WTC11 (cell line): ENCODE measurements at regions not wholly inside any gene's neighbourhood (a gene's known extent, or its start where the extent isn't known, plus 50 kb on each side); places are given as distances from the start of the nearest gene placed in this dataset.
"Not testable (repeated sequence)": the region's sequence is repeated elsewhere in the genome, so short reads cannot be mapped to it uniquely, and the experiment has no call there.

Experiments used
- ATAC-seq: fragments of 200-7000 bp; cut with Tn5 transposase; 2 replicates; pipeline ENCODE4 v1.10.0; 2021; ENCODE audit warnings: mild to moderate bottlenecking, moderate library complexity
- CTCF ChIA-PET: fragments of 300-600 bp; sonication (Branson Sonifier 250); formaldehyde crosslinking; loops from one replicate; lab custom pipeline; 2021; ENCODE audit warnings: antibody characterized with exemption; lab: Charles Lee
- POLR2A ChIA-PET: fragments of 350-600 bp; sonication (Branson Sonifier 250); formaldehyde crosslinking; loops from one replicate; lab custom pipeline; 2021; ENCODE audit warnings: antibody characterized with exemption; lab: Charles Lee
- DNase-seq: peaks from one replicate; pipeline ENCODE4 v3.0.0; 2021; ENCODE audit warnings: low spot score
- H3K27ac Mint-ChIP-seq: 2 replicates; pipeline ENCODE4 v1.8.0; 2021; ENCODE audit warnings: mixed read lengths
- H3K27me3 Mint-ChIP-seq: 2 replicates; pipeline ENCODE4 v1.8.0; 2021; ENCODE audit warnings: low read depth, mild to moderate bottlenecking, moderate library complexity, mixed read lengths
- H3K36me3 Mint-ChIP-seq: 2 replicates; pipeline ENCODE4 v1.8.0; 2021; ENCODE audit warnings: mixed read lengths
- H3K4me1 Mint-ChIP-seq: 2 replicates; pipeline ENCODE4 v1.8.0; 2022; ENCODE audit warnings: mixed read lengths
- H3K4me3 Mint-ChIP-seq: 2 replicates; pipeline ENCODE4 v1.8.0; 2021; ENCODE audit warnings: mild to moderate bottlenecking, moderate library complexity, mixed read lengths
- H3K9me3 Mint-ChIP-seq: 2 replicates; pipeline ENCODE4 v1.8.0; 2021; ENCODE audit warnings: mixed read lengths
- ATF1 ChIP-seq: sonication (generic); formaldehyde crosslinking; IDR thresholded peaks from 2 replicates; pipeline ENCODE4 v1.8.1; 2023; ENCODE audit warnings: mild to moderate bottlenecking, moderate library complexity, missing genetic modification reagents
- ATF2 ChIP-seq: sonication (generic); formaldehyde crosslinking; IDR thresholded peaks from 2 replicates; pipeline ENCODE4 v1.8.1; 2022; ENCODE audit warnings: low read depth, missing genetic modification reagents, borderline replicate concordance
- CBFB ChIP-seq: sonication (generic); formaldehyde crosslinking; IDR thresholded peaks from 2 replicates; pipeline ENCODE4 v1.8.1; 2022; ENCODE audit warnings: mild to moderate bottlenecking, low read depth, missing genetic modification reagents
- CREM ChIP-seq: sonication (generic); formaldehyde crosslinking; IDR thresholded peaks from 2 replicates; pipeline ENCODE4 v1.8.1; 2022; ENCODE audit warnings: mild to moderate bottlenecking, missing genetic modification reagents, moderate library complexity
- CTCF ChIP-seq: fragments of 200-600 bp; IDR thresholded peaks from 2 replicates; pipeline ENCODE4 v1.8.0; 2022; ENCODE audit warnings: antibody characterized with exemption
- JUN ChIP-seq: sonication (generic); formaldehyde crosslinking; IDR thresholded peaks from 2 replicates; pipeline ENCODE4 v1.8.0; 2023; ENCODE audit warnings: mild to moderate bottlenecking, missing genetic modification reagents
- NFE2L1 ChIP-seq: sonication (generic); formaldehyde crosslinking; IDR thresholded peaks from 2 replicates; pipeline ENCODE4 v1.8.1; 2023; ENCODE audit warnings: missing genetic modification reagents
- OVOL2 ChIP-seq: fragments of 250-450 bp; sonication (Bioruptor Pico); IDR thresholded peaks from 2 replicates; pipeline ENCODE4 v1.9.0; 2021; ENCODE audit warnings: mild to moderate bottlenecking, borderline replicate concordance
- PRDM15 ChIP-seq: sonication (generic); formaldehyde crosslinking; IDR thresholded peaks from 2 replicates; pipeline ENCODE4 v1.8.0; 2022; ENCODE audit warnings: missing genetic modification reagents
- TEAD1 ChIP-seq: sonication (generic); formaldehyde crosslinking; IDR thresholded peaks from 2 replicates; pipeline ENCODE4 v1.8.0; 2022; ENCODE audit warnings: mild to moderate bottlenecking, missing genetic modification reagents
- TEAD4 ChIP-seq: sonication (generic); formaldehyde crosslinking; IDR thresholded peaks from 2 replicates; pipeline ENCODE4 v1.8.0; 2022; ENCODE audit warnings: mild to moderate bottlenecking, missing genetic modification reagents
- USF2 ChIP-seq: sonication (generic); formaldehyde crosslinking; IDR thresholded peaks from 2 replicates; pipeline ENCODE4 v1.8.1; 2023; ENCODE audit warnings: mild to moderate bottlenecking, missing genetic modification reagents, moderate library complexity
- ZNF138 ChIP-seq: sonication (generic); formaldehyde crosslinking; conservative IDR thresholded peaks from 2 replicates; pipeline ENCODE4 v1.8.1; 2022; ENCODE audit warnings: mild to moderate bottlenecking, moderate library complexity, missing genetic modification reagents
- ZNF317 ChIP-seq: sonication (generic); formaldehyde crosslinking; IDR thresholded peaks from 2 replicates; pipeline ENCODE4 v1.8.1; 2023; ENCODE audit warnings: low read depth, mild to moderate bottlenecking, moderate library complexity, missing genetic modification reagents, borderline replicate concordance
- ZNF416 ChIP-seq: fragments of 250-450 bp; sonication (Bioruptor Pico); IDR thresholded peaks from 2 replicates; pipeline ENCODE4 v1.9.0; 2021; ENCODE audit warnings: mild to moderate bottlenecking, inconsistent platforms
- ZSCAN18 ChIP-seq: fragments of 250-450 bp; sonication (Bioruptor Pico); IDR thresholded peaks from 2 replicates; pipeline ENCODE4 v2.1.2; 2022; ENCODE audit warnings: mild to moderate bottlenecking, moderate library complexity

- Mint-ChIP-seq H3K36me3 (no peaks in the 10 kb centered on the region), H3K4me3 (peak overlapping the region; percentile 44; the same call in 1 of the 2 replicates), H3K27me3 (no peaks in the 10 kb centered on the region; the same call in 1 of the 2 replicates), H3K4me1 (peaks cover 46% of the 10 kb centered on the region), H3K27ac (no peak overlapping the region), H3K9me3 (peaks cover 9% of the 10 kb centered on the region)
- ATAC-seq (peak; percentile 95), DNase-seq (peak; percentile 84)
- POLR2A ChIA-PET: no interaction called here
- no peak for TF ChIP-seq ZSCAN18
- TF ChIP-seq ATF1 (CRISPR knock-in tag): no peak
- no peak for TF ChIP-seq ATF2 (CRISPR knock-in tag)
- TF ChIP-seq CTCF: peak; percentile 35
- no peak for TF ChIP-seq JUN (CRISPR knock-in tag)
- TF ChIP-seq CBFB (CRISPR knock-in tag): no peak
- CTCF ChIA-PET: interaction anchor here (1.0 kb wide), 1 partner anchor 36 kb away, joined by 3 read pairs; no protein-coding TSS in a partner anchor
Observed at GRCh38 chr18:29361843-29362242, 1184.9 kb upstream of the CDH2 start.

GRCh38 chr18:29360659-29361058, 1183.7 kb upstream of the CDH2 start:
- H3K27ac Mint-ChIP-seq, POLR2A ChIA-PET, DNase-seq, ATAC-seq, H3K36me3 Mint-ChIP-seq, CTCF ChIA-PET, H3K27me3 Mint-ChIP-seq, H3K4me3 Mint-ChIP-seq: not testable (repeated sequence)
- H3K4me1 Mint-ChIP-seq: peaks cover 46% of the 10 kb centered on the region
- H3K9me3 Mint-ChIP-seq: peaks cover 14% of the 10 kb centered on the region

GRCh38 chr18:29359222-29359621, 1182.3 kb upstream of the CDH2 start:
- ATAC-seq, H3K27ac Mint-ChIP-seq, DNase-seq, H3K27me3 Mint-ChIP-seq, CTCF ChIA-PET, POLR2A ChIA-PET, H3K4me3 Mint-ChIP-seq: not testable (repeated sequence)
- Mint-ChIP-seq H3K36me3 (peaks cover 12% of the 10 kb centered on the region), H3K9me3 (peaks cover 24% of the 10 kb centered on the region), H3K4me1 (peaks cover 52% of the 10 kb centered on the region)

GRCh38 chr18:29351171-29351570, 1174.2 kb upstream of the CDH2 start:
- DNase-seq (no peak), ATAC-seq (no peak)
- Mint-ChIP-seq H3K4me3 (no peak overlapping the region), H3K4me1 (peaks cover 6% of the 10 kb centered on the region), H3K36me3 (peaks cover 13% of the 10 kb centered on the region; the same call in 1 of the 2 replicates), H3K27me3 (no peaks in the 10 kb centered on the region), H3K27ac (no peak overlapping the region), H3K9me3 (peaks cover 25% of the 10 kb centered on the region)
- CTCF ChIA-PET: no interaction called here
- POLR2A ChIA-PET: no interaction called here
- TF ChIP-seq OVOL2 (CRISPR knock-in tag) (no peak), ZNF416 (CRISPR knock-in tag) (no peak), CREM (CRISPR knock-in tag) (no peak), ZNF317 (CRISPR knock-in tag) (no peak), TEAD4 (no peak), ZNF138 (CRISPR knock-in tag) (no peak), USF2 (no peak), NFE2L1 (no peak), CTCF (no peak), PRDM15 (CRISPR knock-in tag) (no peak), TEAD1 (CRISPR knock-in tag) (no peak)
